ENCODE measurements at regions not wholly inside any gene's neighbourhood (a gene's known extent, or its start where the extent isn't known, plus 50 kb on each side); places are given as distances from the start of the nearest gene placed in this dataset.

- DNase-seq (ENCODE audit: low spot score), result no peak
These were observed 712.1 kb downstream of the CDH11 start for GRCh38 chr16:64409783-64410210.

- no peak for DNase-seq (ENCODE audit: low spot score)
These were observed 713.2 kb downstream of the CDH11 start for GRCh38 chr16:64408699-64409098.

GRCh38 chr16:64406770-64407181, 715.1 kb downstream of the CDH11 start:
- DNase-seq (ENCODE audit: low spot score), result no peak

- no peak for DNase-seq (ENCODE audit: low spot score)
These were observed 718.5 kb downstream of the CDH11 start for GRCh38 chr16:64403352-64403751.

- no peak for DNase-seq (ENCODE audit: low spot score)
These were observed 723.1 kb downstream of the CDH11 start for GRCh38 chr16:64398793-64399192.

GRCh38 chr16:64397945-64398508, 723.8 kb downstream of the CDH11 start:
- DNase-seq (ENCODE audit: low spot score), result no peak

- no peak for DNase-seq (ENCODE audit: low spot score)
These were observed 724.8 kb downstream of the CDH11 start for GRCh38 chr16:64397042-64397441.

- DNase-seq (ENCODE audit: low spot score), result no peak
These were observed 727.8 kb downstream of the CDH11 start for GRCh38 chr16:64394061-64394460.

- no peak for DNase-seq (ENCODE audit: low spot score)
These were observed 729.4 kb downstream of the CDH11 start for GRCh38 chr16:64392456-64392855.

- DNase-seq (ENCODE audit: low spot score), result no peak
These were observed 730.7 kb downstream of the CDH11 start for GRCh38 chr16:64391063-64391600.

- no peak for DNase-seq (ENCODE audit: low spot score)
These were observed 731.8 kb downstream of the CDH11 start for GRCh38 chr16:64390102-64390501.

GRCh38 chr16:64384636-64385035, 737.2 kb downstream of the CDH11 start:
- no peak for DNase-seq (ENCODE audit: low spot score)

GRCh38 chr16:64381979-64382378, 739.9 kb downstream of the CDH11 start:
- no peak for DNase-seq (ENCODE audit: low spot score)

- DNase-seq (ENCODE audit: low spot score), result no peak
These were observed 741.1 kb downstream of the CDH11 start for GRCh38 chr16:64380751-64381150.

GRCh38 chr16:64375391-64375980, 746.4 kb downstream of the CDH11 start:
- no peak for DNase-seq (ENCODE audit: low spot score)

GRCh38 chr16:64370112-64370511, 751.8 kb downstream of the CDH11 start:
- no peak for DNase-seq (ENCODE audit: low spot score)

- DNase-seq (ENCODE audit: low spot score), result no peak
These were observed 756.4 kb downstream of the CDH11 start for GRCh38 chr16:64365448-64365931.

- no peak for DNase-seq (ENCODE audit: low spot score)
These were observed 757.0 kb downstream of the CDH11 start for GRCh38 chr16:64364894-64365293.

GRCh38 chr16:64364416-64364815, 757.4 kb downstream of the CDH11 start:
- no peak for DNase-seq (ENCODE audit: low spot score)

- DNase-seq (ENCODE audit: low spot score), result no peak
These were observed 757.8 kb downstream of the CDH11 start for GRCh38 chr16:64364016-64364415.

- DNase-seq (ENCODE audit: low spot score), result no peak
These were observed 758.8 kb downstream of the CDH11 start for GRCh38 chr16:64363039-64363438.

- no peak for DNase-seq (ENCODE audit: low spot score)
These were observed 759.7 kb downstream of the CDH11 start for GRCh38 chr16:64362193-64362592.

- no peak for DNase-seq (ENCODE audit: low spot score)
These were observed 760.1 kb downstream of the CDH11 start for GRCh38 chr16:64361753-64362152.

GRCh38 chr16:64358291-64358690, 763.6 kb downstream of the CDH11 start:
- no peak for DNase-seq (ENCODE audit: low spot score)

All from germinal center (tissue), 1 donor.